Vagina (tissue), 2 donors: ENCODE measurements at regions not wholly inside any gene's neighbourhood (a gene's known extent, or its start where the extent isn't known, plus 50 kb on each side); places are given as distances from the start of the nearest gene placed in this dataset.
"Not testable (repeated sequence)": the region's sequence is repeated elsewhere in the genome, so short reads cannot be mapped to it uniquely, and the experiment has no call there.

Source experiments
- POLR2A ChIP-seq, 2 donors: fragments of 450-650 bp; IDR thresholded peaks; one replicate each; pipeline ENCODE4 v1.6.1; 2017; ENCODE audit warnings: antibody characterized with exemption in 2 of 2, mild to moderate bottlenecking in 2 of 2, moderate library complexity in 2 of 2
- POLR2AphosphoS5 ChIP-seq, 2 donors: sonication (generic); formaldehyde crosslinking; IDR thresholded peaks; one replicate each; pipeline ENCODE4 v1.9.0; 2017; ENCODE audit warnings: antibody characterized with exemption in 2 of 2, mild to moderate bottlenecking in 2 of 2, low read depth in 1 of 2; ENCODE audit not compliant: insufficient read depth in 1 of 2
- TF ChIP-seq, protein P1 (sequence below), 3 experiments: fragments of 450-650 bp in 2 of 3; fragments of 200-600 bp in 1 of 3; sonication (generic) in 1 of 3; IDR thresholded peaks; one replicate each; pipeline ENCODE4 v1.5.1; 2017 to 2019; ENCODE audit warnings: antibody characterized with exemption in 3 of 3, mild to moderate bottlenecking in 2 of 3, moderate library complexity in 2 of 3

DNA sequence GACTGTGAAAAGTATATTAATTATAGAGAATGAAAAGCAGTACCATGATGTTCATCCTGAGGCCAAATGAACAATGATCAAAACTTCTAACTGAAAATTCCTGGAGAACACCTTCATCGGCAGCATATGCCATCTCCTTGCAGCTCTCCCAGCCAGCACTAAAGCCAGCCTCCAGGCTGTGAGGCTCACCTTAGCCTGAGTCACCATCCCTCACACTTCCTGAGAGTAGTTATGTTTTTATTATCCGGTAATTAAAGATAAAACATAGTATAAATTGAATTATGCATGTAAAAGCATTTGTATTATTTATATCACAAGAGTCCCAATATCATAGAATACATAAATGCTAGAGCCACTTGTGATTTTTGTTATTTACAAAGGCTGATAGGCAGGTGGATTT is 341.9 kb downstream of the BCL2L11 start:
- TF ChIP-seq POLR2A (IDR thresholded peaks at IDR 0.05); POLR2AphosphoS5 (IDR thresholded peaks at IDR 0.05; ENCODE audit: insufficient read depth in 1 of 2, low read depth in 1 of 2): not testable (repeated sequence)
- TF ChIP-seq, protein P1, sequence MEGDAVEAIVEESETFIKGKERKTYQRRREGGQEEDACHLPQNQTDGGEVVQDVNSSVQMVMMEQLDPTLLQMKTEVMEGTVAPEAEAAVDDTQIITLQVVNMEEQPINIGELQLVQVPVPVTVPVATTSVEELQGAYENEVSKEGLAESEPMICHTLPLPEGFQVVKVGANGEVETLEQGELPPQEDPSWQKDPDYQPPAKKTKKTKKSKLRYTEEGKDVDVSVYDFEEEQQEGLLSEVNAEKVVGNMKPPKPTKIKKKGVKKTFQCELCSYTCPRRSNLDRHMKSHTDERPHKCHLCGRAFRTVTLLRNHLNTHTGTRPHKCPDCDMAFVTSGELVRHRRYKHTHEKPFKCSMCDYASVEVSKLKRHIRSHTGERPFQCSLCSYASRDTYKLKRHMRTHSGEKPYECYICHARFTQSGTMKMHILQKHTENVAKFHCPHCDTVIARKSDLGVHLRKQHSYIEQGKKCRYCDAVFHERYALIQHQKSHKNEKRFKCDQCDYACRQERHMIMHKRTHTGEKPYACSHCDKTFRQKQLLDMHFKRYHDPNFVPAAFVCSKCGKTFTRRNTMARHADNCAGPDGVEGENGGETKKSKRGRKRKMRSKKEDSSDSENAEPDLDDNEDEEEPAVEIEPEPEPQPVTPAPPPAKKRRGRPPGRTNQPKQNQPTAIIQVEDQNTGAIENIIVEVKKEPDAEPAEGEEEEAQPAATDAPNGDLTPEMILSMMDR (IDR thresholded peaks at IDR 0.05): not testable (repeated sequence)
